Naive thymus-derived CD4-positive, alpha-beta T cell (primary cell): ENCODE measurements at regions not wholly inside any gene's neighbourhood (a gene's known extent, or its start where the extent isn't known, plus 50 kb on each side); places are given as distances from the start of the nearest gene placed in this dataset.

ENCODE experiments used
- ATAC-seq: fragments of 150-1000 bp; cut with Tn5 transposase; 2 replicates; pipeline ENCODE4 v1.10.0; 2021; ENCODE audit warnings: mild to moderate bottlenecking, moderate library complexity
- CTCF ChIA-PET: fragments of 350-600 bp; sonication (Branson Sonifier 250); formaldehyde crosslinking; loops from one replicate; lab custom pipeline; 2021; ENCODE audit warnings: antibody characterized with exemption; lab: Charles Lee
- POLR2A ChIA-PET: fragments of 350-600 bp; sonication (Branson Sonifier 250); formaldehyde crosslinking; loops from one replicate; lab custom pipeline; 2021; ENCODE audit warnings: antibody characterized with exemption, inconsistent platforms; lab: Charles Lee
- DNase-seq, 9 donors: peaks; one replicate each; pipeline versions ENCODE4 v3.0.0 to v3.0.0-alpha.2; 2020 to 2022; ENCODE audit warnings: mixed read lengths in 1 of 9
- H3K27ac ChIP-seq: one replicate; pipeline ENCODE4 v1.7.0; 2013; ENCODE audit warnings: mild to moderate bottlenecking, low read depth, low read length, moderate library complexity
- H3K27me3 ChIP-seq, 2 donors: one replicate each; pipeline ENCODE4 v1.7.0; 2013; ENCODE audit warnings: low read length in 2 of 2, mild to moderate bottlenecking in 2 of 2, moderate library complexity in 2 of 2; ENCODE audit not compliant: control insufficient read depth in 2 of 2, insufficient read depth in 2 of 2
- H3K36me3 ChIP-seq, 3 experiments: 1 replicate in 2 of 3; 2 replicates in 1 of 3; pipeline ENCODE4 v1.7.0; 2013; ENCODE audit warnings: low read length in 3 of 3, mild to moderate bottlenecking in 3 of 3, moderate library complexity in 1 of 3; ENCODE audit not compliant: insufficient read depth in 3 of 3, control insufficient read depth in 2 of 3
- H3K4me1 ChIP-seq, 2 donors: one replicate each; pipeline ENCODE4 v1.7.0; 2013; ENCODE audit warnings: low read length in 2 of 2, mild to moderate bottlenecking in 2 of 2, moderate library complexity in 1 of 2; ENCODE audit not compliant: control insufficient read depth in 2 of 2, insufficient read depth in 2 of 2
- H3K4me3 ChIP-seq: 2 replicates; pipeline ENCODE4 v1.7.0; 2013; ENCODE audit warnings: mild to moderate bottlenecking, low read length
- H3K9me3 ChIP-seq, 3 experiments: 1 replicate in 2 of 3; 2 replicates in 1 of 3; pipeline ENCODE4 v1.7.0; 2013; ENCODE audit warnings: low read length in 3 of 3; ENCODE audit not compliant: control insufficient read depth in 2 of 3
- H3K27ac Mint-ChIP-seq, 9 donors: one replicate each; pipeline ENCODE4 v1.8.0; 2020 to 2022; ENCODE audit warnings: mixed read lengths in 9 of 9, mild to moderate bottlenecking in 8 of 9, moderate library complexity in 5 of 9, inconsistent platforms in 2 of 9
- H3K27me3 Mint-ChIP-seq, 5 donors: one replicate each; pipeline ENCODE4 v1.8.0; 2021 to 2022; ENCODE audit warnings: mixed read lengths in 5 of 5, mild to moderate bottlenecking in 1 of 5
- H3K36me3 Mint-ChIP-seq, 5 donors: one replicate each; pipeline ENCODE4 v1.8.0; 2020 to 2022; ENCODE audit warnings: mixed read lengths in 5 of 5, mild to moderate bottlenecking in 3 of 5, inconsistent platforms in 1 of 5
- H3K4me1 Mint-ChIP-seq, 7 donors: one replicate each; pipeline ENCODE4 v1.8.0; 2020 to 2022; ENCODE audit warnings: mixed read lengths in 7 of 7, mild to moderate bottlenecking in 3 of 7, inconsistent platforms in 1 of 7
- H3K4me3 Mint-ChIP-seq, 10 donors: one replicate each; pipeline ENCODE4 v1.8.0; 2020 to 2022; ENCODE audit warnings: mild to moderate bottlenecking in 10 of 10, mixed read lengths in 10 of 10, moderate library complexity in 6 of 10, inconsistent platforms in 2 of 10
- H3K9me3 Mint-ChIP-seq, 11 donors: one replicate each; pipeline ENCODE4 v1.8.0; 2020 to 2022; ENCODE audit warnings: mixed read lengths in 11 of 11, mild to moderate bottlenecking in 4 of 11, inconsistent platforms in 1 of 11, moderate library complexity in 1 of 11
- intact Hi-C, 2 donors: fragments of 100-400 bp; cut with micrococcal nuclease; formaldehyde crosslinking; loops; one replicate each; pipeline ENCODE4 v1.15.1; 2023

DNA sequence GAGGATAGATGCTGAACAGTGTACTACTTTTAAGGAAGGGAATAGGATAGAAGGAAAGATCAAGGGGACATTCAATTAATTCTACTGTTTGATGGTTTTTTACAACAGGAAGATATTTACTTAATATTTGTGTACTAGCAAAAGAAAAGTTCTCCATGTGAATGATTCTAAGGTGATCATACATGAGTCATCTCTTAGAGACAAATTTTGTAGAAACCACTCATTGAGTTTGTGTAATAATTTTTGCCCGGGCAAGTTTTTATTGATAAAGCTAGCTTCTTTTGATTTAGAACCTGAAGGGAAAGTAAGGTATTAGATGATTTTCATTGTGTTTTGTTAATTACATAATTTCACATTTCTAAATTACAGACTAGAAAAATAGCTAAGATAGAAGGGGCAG lies 172.8 kb upstream of the PSMD7 start:
- ATAC-seq, result no peak

GRCh38 chr16:74123195-74123594 lies 173.4 kb upstream of the PSMD7 start:
- Mint-ChIP-seq H3K36me3 (no peaks in the 10 kb centered on the region), H3K9me3 (peaks cover 0 to 24% (median 8%) of the 10 kb centered on the region in 11 donors), H3K4me3 (no peak overlapping the region), H3K4me1 (no peaks in the 10 kb centered on the region), H3K27me3 (peaks cover 0 to 18% (median 11%) of the 10 kb centered on the region in 5 donors), H3K27ac (no peak overlapping the region)
- intact Hi-C loops, result no loop called here
- Histone ChIP-seq H3K4me3 (no peak overlapping the region), H3K9me3 (no peaks in the 10 kb centered on the region), H3K4me1 (no peaks in the 10 kb centered on the region), H3K36me3 (no peaks in the 10 kb centered on the region), H3K27ac (no peak overlapping the region), H3K27me3 (no peaks in the 10 kb centered on the region)
- ATAC-seq (no peak), DNase-seq (no peak)
- ChIA-PET POLR2A (no interaction called here), CTCF (no interaction called here)

More for the DNA sequence above, 172.8 kb upstream of the PSMD7 start:
- H3K4me3 Mint-ChIP-seq, result no peak overlapping the region
- POLR2A ChIA-PET, result no interaction called here
- CTCF ChIA-PET, result no interaction called here
- Histone ChIP-seq H3K4me3 (no peak overlapping the region), H3K27me3 (no peaks in the 10 kb centered on the region), H3K4me1 (no peaks in the 10 kb centered on the region), H3K9me3 (no peaks in the 10 kb centered on the region), H3K36me3 (no peaks in the 10 kb centered on the region), H3K27ac (no peak overlapping the region)
- no peaks in the 10 kb centered on the region for H3K4me1 Mint-ChIP-seq
- peaks cover 0 to 15% (median 12%) of the 10 kb centered on the region in 5 donors for H3K27me3 Mint-ChIP-seq
- H3K9me3 Mint-ChIP-seq, result peaks cover 0 to 26% (median 8%) of the 10 kb centered on the region in 11 donors
- H3K36me3 Mint-ChIP-seq, result no peaks in the 10 kb centered on the region
- no peak for DNase-seq
- H3K27ac Mint-ChIP-seq, result no peak overlapping the region
- intact Hi-C loops, result no loop called here

GRCh38 chr16:74117798-74118197 lies 178.8 kb upstream of the PSMD7 start:
- no peak overlapping the region for H3K27ac Mint-ChIP-seq
- H3K9me3 Mint-ChIP-seq, result peaks cover 0 to 2% (median 0%) of the 10 kb centered on the region in 11 donors
- Histone ChIP-seq H3K27ac (no peak overlapping the region), H3K27me3 (no peaks in the 10 kb centered on the region), H3K4me1 (no peaks in the 10 kb centered on the region), H3K4me3 (no peak overlapping the region), H3K36me3 (no peaks in the 10 kb centered on the region), H3K9me3 (no peaks in the 10 kb centered on the region)
- H3K4me3 Mint-ChIP-seq, result no peak overlapping the region
- DNase-seq (no peak), ATAC-seq (no peak)
- intact Hi-C loops, result no loop called here
- CTCF ChIA-PET, result no interaction called here
- POLR2A ChIA-PET, result no interaction called here
- no peaks in the 10 kb centered on the region for H3K4me1 Mint-ChIP-seq
- H3K27me3 Mint-ChIP-seq, result peaks cover 0 to 37% (median 19%) of the 10 kb centered on the region in 5 donors
- no peaks in the 10 kb centered on the region for H3K36me3 Mint-ChIP-seq

GRCh38 chr16:74113545-74113944 lies 183.1 kb upstream of the PSMD7 start:
- Histone ChIP-seq H3K4me3 (no peak overlapping the region), H3K36me3 (no peaks in the 10 kb centered on the region), H3K27me3 (no peaks in the 10 kb centered on the region), H3K9me3 (no peaks in the 10 kb centered on the region), H3K4me1 (no peaks in the 10 kb centered on the region), H3K27ac (no peak overlapping the region)
- CTCF ChIA-PET, result no interaction called here
- no peak for DNase-seq
- Mint-ChIP-seq H3K4me1 (no peaks in the 10 kb centered on the region), H3K27me3 (peaks cover 0 to 23% (median 15%) of the 10 kb centered on the region in 5 donors), H3K27ac (no peak overlapping the region), H3K36me3 (no peaks in the 10 kb centered on the region), H3K9me3 (no peaks in the 10 kb centered on the region), H3K4me3 (no peak overlapping the region)
- POLR2A ChIA-PET, result no interaction called here
- ATAC-seq, result no peak
- intact Hi-C loops, result no loop called here

DNA sequence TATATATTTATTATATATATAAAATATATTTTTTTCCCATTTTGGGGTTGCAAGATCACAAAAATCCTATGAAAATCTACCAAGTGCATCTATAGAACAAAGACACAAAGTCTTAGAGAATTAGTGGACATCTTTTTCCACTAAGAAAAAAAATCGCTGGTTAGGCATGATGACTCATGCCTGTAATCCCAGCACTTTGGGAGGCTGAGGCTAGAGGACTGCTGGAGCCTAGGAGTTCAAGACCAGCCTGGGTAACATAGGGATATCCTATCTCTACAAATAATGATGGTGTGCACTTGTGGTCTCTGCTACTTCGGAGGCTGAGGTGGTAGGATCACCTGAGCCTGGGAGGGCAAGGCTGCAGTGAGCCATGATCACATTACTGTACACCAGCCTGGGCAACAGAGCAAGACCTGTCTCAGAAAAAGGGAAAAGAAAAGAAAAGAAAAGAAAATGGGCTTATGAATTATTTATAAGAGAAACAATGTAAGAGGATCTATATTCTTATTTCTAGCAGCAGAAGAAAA lies 185.1 kb upstream of the PSMD7 start:
- ChIA-PET CTCF (no interaction called here), POLR2A (no interaction called here)
- Mint-ChIP-seq H3K27ac (no peak overlapping the region), H3K9me3 (no peaks in the 10 kb centered on the region), H3K4me1 (peaks cover 0 to 9% (median 0%) of the 10 kb centered on the region in 7 donors), H3K4me3 (no peak overlapping the region), H3K27me3 (peaks cover 0 to 7% (median 3%) of the 10 kb centered on the region in 5 donors), H3K36me3 (no peaks in the 10 kb centered on the region)
- DNase-seq (no peak), ATAC-seq (no peak)
- Histone ChIP-seq H3K27ac (no peak overlapping the region), H3K27me3 (no peaks in the 10 kb centered on the region), H3K9me3 (no peaks in the 10 kb centered on the region), H3K36me3 (no peaks in the 10 kb centered on the region), H3K4me3 (no peak overlapping the region), H3K4me1 (no peaks in the 10 kb centered on the region)
- intact Hi-C loops, result no loop called here

DNA sequence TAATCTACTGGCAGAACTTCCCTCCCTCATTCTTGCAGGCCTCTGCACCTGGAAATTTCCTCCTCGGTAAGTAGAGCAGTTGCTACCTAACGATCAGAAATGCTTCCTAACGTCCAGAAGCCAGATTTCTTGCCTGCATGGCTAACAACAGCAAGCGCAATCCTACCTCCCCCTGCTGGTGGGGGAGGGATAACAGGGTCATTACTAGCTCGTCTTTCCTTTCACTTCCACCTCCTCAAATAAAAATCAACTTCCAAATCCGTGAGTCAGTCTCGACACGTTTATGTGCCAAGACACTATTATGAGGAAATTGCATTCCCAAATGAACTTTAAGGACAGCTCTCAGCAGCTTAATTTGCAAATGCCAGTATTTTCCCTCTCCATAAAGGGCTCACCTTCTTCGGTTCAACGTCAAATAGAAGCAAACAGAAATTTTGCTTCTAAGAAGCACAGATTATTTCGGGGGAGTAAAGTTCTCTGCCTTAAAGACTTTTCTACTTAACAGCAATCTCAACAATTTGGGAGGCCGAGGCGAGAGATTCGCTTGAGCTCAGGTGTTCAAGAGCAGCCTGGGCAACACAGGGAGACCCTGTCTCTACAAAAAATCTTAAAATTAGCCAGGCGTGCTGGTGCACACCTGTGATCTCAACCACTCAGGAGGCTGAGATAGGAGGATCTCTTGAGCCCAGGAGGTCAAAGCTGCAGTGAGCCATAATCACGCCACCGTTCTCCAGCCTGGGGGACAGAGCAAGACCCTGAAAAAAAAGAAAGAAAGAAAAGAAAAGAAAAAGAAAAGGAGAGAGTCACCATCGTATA lies 188.6 kb upstream of the PSMD7 start:
- Histone ChIP-seq H3K4me3 (no peak overlapping the region), H3K27me3 (no peaks in the 10 kb centered on the region), H3K36me3 (no peaks in the 10 kb centered on the region), H3K9me3 (no peaks in the 10 kb centered on the region), H3K4me1 (no peaks in the 10 kb centered on the region), H3K27ac (no peak overlapping the region)
- Mint-ChIP-seq H3K9me3 (no peaks in the 10 kb centered on the region), H3K27me3 (no peaks in the 10 kb centered on the region), H3K4me1 (peaks cover 0 to 9% (median 0%) of the 10 kb centered on the region in 7 donors), H3K36me3 (no peaks in the 10 kb centered on the region), H3K27ac (no peak overlapping the region), H3K4me3 (peak overlapping the region in 8 of 10 donors; percentile 49 to 78 (median 66))
- ChIA-PET POLR2A (no interaction called here), CTCF (interaction anchor here (1.3 kb wide), 1 partner anchor 1983 kb away, joined by 3 read pairs; no protein-coding TSS in a partner anchor)
- ATAC-seq (peak; percentile 32), DNase-seq (peak in 5 of 9 donors; percentile 8 to 26 (median 11))
- intact Hi-C loops, result no loop called here
